ENCODE measurements at regions not wholly inside any gene's neighbourhood (a gene's known extent, or its start where the extent isn't known, plus 50 kb on each side); places are given as distances from the start of the nearest gene placed in this dataset.

GRCh38 chr22:22352371-22352999, 107.9 kb downstream of the VPREB1 start:
- ATAC-seq = no peak
- no peak for TF ChIP-seq ISL1 (CRISPR knock-in tag; IDR thresholded peaks at IDR 0.05)
- TF ChIP-seq CREB5 (CRISPR knock-in tag; IDR thresholded peaks at IDR 0.05; ENCODE audit: low read depth) = no peak
- no peak for TF ChIP-seq SNAI2 (CRISPR knock-in tag; IDR thresholded peaks at IDR 0.05)
- no peak for TF ChIP-seq GLIS3 (CRISPR knock-in tag; IDR thresholded peaks at IDR 0.05)
- TF ChIP-seq ARNTL (CRISPR knock-in tag; IDR thresholded peaks at IDR 0.05; ENCODE audit: borderline replicate concordance, low read depth) = no peak
- no peak for TF ChIP-seq PPARA (CRISPR knock-in tag; IDR thresholded peaks at IDR 0.05; ENCODE audit: borderline replicate concordance)
- no peak for TF ChIP-seq BACH2 (CRISPR knock-in tag; IDR thresholded peaks at IDR 0.05; ENCODE audit: borderline replicate concordance)
- TF ChIP-seq CSDC2 (CRISPR knock-in tag; IDR thresholded peaks at IDR 0.05) = no peak
- no peak for TF ChIP-seq RARB (CRISPR knock-in tag; IDR thresholded peaks at IDR 0.05)
- TF ChIP-seq ZFP30 (CRISPR knock-in tag; IDR thresholded peaks at IDR 0.05) = no peak
- no peak for TF ChIP-seq PATZ1 (CRISPR knock-in tag; IDR thresholded peaks at IDR 0.05; ENCODE audit: borderline replicate concordance)
- TF ChIP-seq TCF4 (CRISPR knock-in tag; IDR thresholded peaks at IDR 0.05; ENCODE audit: borderline replicate concordance) = no peak
- no peak for TF ChIP-seq OSR1 (CRISPR knock-in tag; IDR thresholded peaks at IDR 0.05)

- ATAC-seq = no peak
- TF ChIP-seq TCF4 (CRISPR knock-in tag; IDR thresholded peaks at IDR 0.05; ENCODE audit: borderline replicate concordance) (no peak), TOX (CRISPR knock-in tag; IDR thresholded peaks at IDR 0.05; ENCODE audit: borderline replicate concordance) (no peak), ZNF70 (CRISPR knock-in tag; IDR thresholded peaks at IDR 0.05) (no peak)
Observed at GRCh38 chr22:22355096-22355834, 110.7 kb downstream of the VPREB1 start.

- TF ChIP-seq SNAI2 (CRISPR knock-in tag; IDR thresholded peaks at IDR 0.05) (no peak), ZNF8 (CRISPR knock-in tag; IDR thresholded peaks at IDR 0.05) (no peak), TCF4 (CRISPR knock-in tag; IDR thresholded peaks at IDR 0.05; ENCODE audit: borderline replicate concordance) (no peak), ZNF565 (CRISPR knock-in tag; conservative IDR thresholded peaks at IDR 0.05; ENCODE audit: low read depth) (no peak), ESRRG (CRISPR knock-in tag; IDR thresholded peaks at IDR 0.05) (no peak), TSHZ2 (CRISPR knock-in tag; IDR thresholded peaks at IDR 0.05) (no peak), CSRNP3 (CRISPR knock-in tag; IDR thresholded peaks at IDR 0.05) (no peak), ISL1 (CRISPR knock-in tag; IDR thresholded peaks at IDR 0.05) (no peak), ZNF70 (CRISPR knock-in tag; IDR thresholded peaks at IDR 0.05) (no peak), PPARA (CRISPR knock-in tag; IDR thresholded peaks at IDR 0.05; ENCODE audit: borderline replicate concordance) (no peak), POU6F1 (CRISPR knock-in tag; IDR thresholded peaks at IDR 0.05; ENCODE audit: borderline replicate concordance, low read depth) (no peak), TOX (CRISPR knock-in tag; IDR thresholded peaks at IDR 0.05; ENCODE audit: borderline replicate concordance) (no peak), ZFP3 (CRISPR knock-in tag; IDR thresholded peaks at IDR 0.05) (no peak), GLIS3 (CRISPR knock-in tag; IDR thresholded peaks at IDR 0.05) (no peak), CREB5 (CRISPR knock-in tag; IDR thresholded peaks at IDR 0.05; ENCODE audit: low read depth) (no peak), ARNTL (CRISPR knock-in tag; IDR thresholded peaks at IDR 0.05; ENCODE audit: borderline replicate concordance, low read depth) (no peak), ZFP30 (CRISPR knock-in tag; IDR thresholded peaks at IDR 0.05) (no peak), OSR1 (CRISPR knock-in tag; IDR thresholded peaks at IDR 0.05) (no peak), BACH2 (CRISPR knock-in tag; IDR thresholded peaks at IDR 0.05; ENCODE audit: borderline replicate concordance) (no peak), ZC3H10 (CRISPR knock-in tag; IDR thresholded peaks at IDR 0.05) (no peak)
- ATAC-seq = peak; percentile 99
Observed at GRCh38 chr22:22357024-22357883, 112.7 kb downstream of the VPREB1 start.
